GM21447 (cell line): ENCODE measurements at regions not wholly inside any gene's neighbourhood (a gene's known extent, or its start where the extent isn't known, plus 50 kb on each side); places are given as distances from the start of the nearest gene placed in this dataset.

Experiments
- ATAC-seq: cut with Tn5 transposase; IDR thresholded peaks from one replicate; pipeline ENCODE4 v1.9.1; 2021; ENCODE audit not compliant: unreplicated experiment

GRCh38 chr3:178392511-178392926 is 143.7 kb upstream of the KCNMB2 start:
- no peak for ATAC-seq

GRCh38 chr3:178393146-178393545 is 143.1 kb upstream of the KCNMB2 start:
- no peak for ATAC-seq

GRCh38 chr3:178393824-178394223 is 142.4 kb upstream of the KCNMB2 start:
- ATAC-seq = no peak

- no peak for ATAC-seq
These were observed 139.9 kb upstream of the KCNMB2 start for GRCh38 chr3:178396318-178396717.

GRCh38 chr3:178397202-178397601 is 139.0 kb upstream of the KCNMB2 start:
- no peak for ATAC-seq

- no peak for ATAC-seq
These were observed 138.4 kb upstream of the KCNMB2 start for GRCh38 chr3:178397836-178398235.

DNA sequence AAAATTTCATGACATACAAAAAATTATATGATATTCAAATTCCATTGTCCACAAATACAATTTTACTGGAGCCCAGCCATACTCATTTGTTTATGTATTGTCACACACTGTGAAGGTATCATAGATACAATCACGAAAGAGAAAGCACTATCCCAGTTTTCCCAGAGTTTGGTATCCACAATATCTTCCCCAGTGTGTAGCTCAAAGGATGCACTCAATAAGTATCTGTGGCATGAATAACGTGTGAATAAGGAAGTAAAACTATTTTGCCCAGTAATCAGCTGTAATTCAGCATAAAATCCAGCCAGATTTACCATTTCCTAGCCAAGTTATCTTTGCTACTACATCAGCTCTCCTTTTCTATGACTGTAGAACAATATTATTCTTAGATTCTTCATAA is 131.3 kb upstream of the KCNMB2 start:
- ATAC-seq = no peak

- no peak for ATAC-seq
These were observed 130.7 kb upstream of the KCNMB2 start for GRCh38 chr3:178405531-178405930.

DNA sequence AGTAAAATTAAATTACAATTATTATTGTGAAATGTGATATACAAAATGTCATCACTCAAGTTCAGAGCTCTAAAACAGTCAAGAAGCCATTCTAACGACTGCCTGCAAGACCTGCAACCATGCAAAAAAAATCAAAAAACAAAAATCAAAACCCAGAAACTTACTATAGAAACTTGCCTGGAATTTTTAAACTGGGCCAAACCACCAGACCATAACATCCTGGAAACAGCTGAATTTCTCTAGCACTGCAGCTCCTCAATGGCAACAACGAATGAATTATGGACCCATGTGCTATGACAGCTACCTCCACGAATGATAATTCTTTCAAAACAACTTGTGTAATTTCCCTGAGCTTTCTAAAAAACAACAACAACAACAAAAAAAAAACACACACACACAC is 130.0 kb upstream of the KCNMB2 start:
- no peak for ATAC-seq

DNA sequence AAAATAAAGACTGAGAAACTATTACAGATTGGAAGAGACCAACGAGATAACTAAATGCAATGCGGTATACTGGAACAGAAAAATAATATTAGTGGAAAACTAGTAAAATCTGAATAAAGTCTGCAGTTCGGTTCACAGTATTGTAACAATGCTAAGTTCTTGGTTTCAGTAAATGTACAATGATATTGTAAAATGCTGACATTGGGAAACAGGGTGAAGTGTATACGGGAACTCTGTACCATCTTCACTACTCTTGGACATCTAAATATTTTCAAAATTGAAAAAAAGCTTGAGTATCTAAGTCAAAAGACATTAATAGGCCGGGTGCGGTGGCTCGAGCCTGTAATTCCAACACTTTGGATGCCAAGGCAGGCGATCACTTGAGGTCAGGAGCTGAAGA is 120.9 kb upstream of the KCNMB2 start:
- ATAC-seq = no peak

- ATAC-seq = no peak
These were observed 118.5 kb upstream of the KCNMB2 start for GRCh38 chr3:178417736-178418135.

DNA sequence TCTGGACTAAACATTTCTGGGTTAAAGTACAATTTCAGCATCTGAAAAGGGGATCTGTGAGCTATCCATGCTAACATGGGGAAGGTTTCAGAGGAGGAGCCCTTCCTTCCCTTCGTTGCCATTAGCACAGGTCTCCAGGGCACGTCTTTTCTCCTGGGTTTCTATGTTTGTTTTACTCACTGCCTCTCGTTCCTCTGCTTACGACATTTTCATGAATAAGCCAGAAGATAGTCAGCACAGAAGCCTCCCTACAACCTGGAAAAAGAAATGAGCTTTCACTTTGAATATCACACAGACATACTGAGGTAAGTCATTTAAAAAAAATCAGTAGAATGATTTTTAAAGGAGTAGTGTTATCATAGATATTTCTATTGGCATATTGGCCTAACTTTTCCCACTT is 117.2 kb upstream of the KCNMB2 start:
- ATAC-seq = no peak

DNA sequence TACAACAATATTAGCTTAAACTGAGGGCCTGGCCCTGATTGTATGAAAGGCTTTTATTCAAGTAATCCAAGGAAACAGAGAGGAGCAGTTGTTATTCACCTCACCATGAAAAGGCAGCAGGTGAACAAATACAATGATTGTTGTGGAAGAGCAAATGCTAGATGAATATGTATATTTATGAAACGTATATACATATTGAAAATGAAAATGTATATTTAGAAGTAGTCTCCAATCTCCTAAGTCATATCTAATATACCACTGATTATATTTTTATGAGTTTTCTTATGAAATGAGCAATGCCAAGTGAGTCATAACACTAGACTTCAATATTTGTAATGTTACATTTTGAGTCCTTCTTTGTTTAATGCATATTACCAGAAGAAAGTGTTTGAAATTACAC is 116.2 kb upstream of the KCNMB2 start:
- no peak for ATAC-seq

- ATAC-seq = no peak
These were observed 115.2 kb upstream of the KCNMB2 start for GRCh38 chr3:178421069-178421468.

- no peak for ATAC-seq
These were observed 113.8 kb upstream of the KCNMB2 start for GRCh38 chr3:178422406-178422805.

DNA sequence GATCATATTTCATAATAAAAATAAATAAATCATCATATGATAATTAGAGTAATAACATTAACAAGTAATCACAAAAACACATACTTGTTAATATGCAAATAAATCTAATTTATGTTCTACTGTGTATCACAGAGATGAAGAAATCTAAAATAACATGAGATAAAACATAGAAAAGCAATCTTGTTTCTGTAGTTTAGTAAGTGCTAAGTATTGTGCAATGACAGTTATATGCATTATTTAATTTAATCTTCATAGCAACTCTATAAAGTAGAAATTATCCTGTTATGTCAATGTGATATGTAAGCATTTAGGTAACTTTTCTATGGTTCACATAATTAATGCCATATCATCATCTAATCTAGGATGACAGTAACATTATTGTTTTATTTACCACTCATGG is 108.2 kb upstream of the KCNMB2 start:
- ATAC-seq = no peak

DNA sequence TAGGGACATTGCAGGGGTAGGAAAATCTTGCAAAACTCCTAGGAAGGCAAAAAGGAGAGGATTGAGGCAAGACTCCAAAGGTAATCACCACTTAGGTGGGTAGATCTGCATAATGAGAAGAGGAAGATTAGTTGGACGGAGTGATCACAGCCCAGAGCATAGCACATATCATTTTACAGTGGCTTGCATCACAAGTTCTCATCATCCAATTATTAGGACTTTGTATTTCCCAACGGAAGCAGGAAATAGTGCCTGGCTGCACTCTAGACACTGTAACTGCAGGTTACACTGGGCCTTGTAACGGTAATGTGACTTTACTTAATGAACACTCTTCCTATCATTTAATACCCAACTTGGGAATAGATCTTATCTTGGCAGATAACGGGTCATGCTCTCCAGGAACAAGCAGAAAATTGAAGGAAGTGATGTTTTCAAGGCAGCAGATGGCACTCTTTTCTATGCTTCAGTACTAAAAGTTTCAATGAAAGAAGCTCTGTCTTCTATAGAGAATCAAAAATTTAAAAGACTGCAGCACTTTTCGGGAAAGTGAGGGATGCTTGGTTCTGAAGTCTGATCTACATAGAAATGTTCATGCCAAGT is 101.9 kb upstream of the KCNMB2 start:
- no peak for ATAC-seq

- ATAC-seq = no peak
These were observed 100.7 kb upstream of the KCNMB2 start for GRCh38 chr3:178435575-178435974.

DNA sequence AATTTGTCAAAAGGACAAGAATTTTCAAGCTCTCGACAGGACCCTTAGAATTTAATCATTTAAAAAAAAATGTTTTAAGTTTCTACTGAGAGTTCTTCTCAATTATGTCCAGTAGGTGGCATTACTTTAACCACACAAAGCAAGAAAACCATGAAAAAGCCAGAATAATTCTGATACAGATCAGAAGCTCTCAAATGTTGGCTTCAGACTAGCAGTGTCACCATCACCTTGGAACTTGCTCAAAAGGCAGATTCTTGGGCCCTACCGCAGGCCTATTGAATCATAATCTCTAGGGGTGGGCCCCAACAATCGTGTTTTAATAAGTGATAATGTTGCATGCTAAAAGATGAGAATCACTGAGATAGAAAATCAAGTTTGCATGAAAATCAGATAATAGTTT is 99.5 kb upstream of the KCNMB2 start:
- no peak for ATAC-seq

DNA sequence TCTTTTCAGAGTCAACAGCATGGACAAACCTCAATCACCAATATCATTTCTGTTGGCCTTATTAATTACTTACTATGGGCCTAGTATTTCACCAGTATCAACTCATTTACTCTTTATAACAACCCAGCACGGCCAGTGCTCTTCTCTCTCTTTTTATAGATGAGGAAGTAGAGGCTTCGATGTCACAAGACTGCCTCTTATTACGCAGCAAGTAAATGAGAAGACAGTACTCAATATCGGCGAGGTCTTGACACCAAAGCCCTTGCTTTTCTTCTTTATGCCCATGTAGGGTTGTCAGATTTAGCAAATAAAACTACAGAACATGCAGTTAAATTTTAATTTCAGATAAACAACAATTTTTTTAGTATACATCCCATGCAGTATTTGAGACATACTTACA is 99.0 kb upstream of the KCNMB2 start:
- ATAC-seq = no peak

DNA sequence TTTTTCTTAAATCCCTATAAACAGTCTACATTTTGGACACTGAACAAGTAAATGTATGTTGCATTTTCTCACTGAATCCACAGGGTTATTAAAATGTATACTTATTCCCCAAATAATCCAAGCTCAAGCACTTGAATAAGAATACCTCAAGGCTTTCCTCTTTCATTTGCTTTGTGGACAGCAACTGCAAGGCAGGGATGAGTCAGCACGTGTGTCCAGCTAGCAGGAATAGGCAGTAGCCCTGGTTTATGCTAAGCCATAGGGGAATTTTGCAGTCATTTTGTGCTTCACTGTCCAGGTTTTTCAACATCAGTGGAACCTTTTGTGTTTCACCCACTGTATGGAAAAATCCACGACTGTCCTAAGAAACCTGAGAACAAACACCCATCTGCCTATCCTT is 96.7 kb upstream of the KCNMB2 start:
- ATAC-seq = no peak

DNA sequence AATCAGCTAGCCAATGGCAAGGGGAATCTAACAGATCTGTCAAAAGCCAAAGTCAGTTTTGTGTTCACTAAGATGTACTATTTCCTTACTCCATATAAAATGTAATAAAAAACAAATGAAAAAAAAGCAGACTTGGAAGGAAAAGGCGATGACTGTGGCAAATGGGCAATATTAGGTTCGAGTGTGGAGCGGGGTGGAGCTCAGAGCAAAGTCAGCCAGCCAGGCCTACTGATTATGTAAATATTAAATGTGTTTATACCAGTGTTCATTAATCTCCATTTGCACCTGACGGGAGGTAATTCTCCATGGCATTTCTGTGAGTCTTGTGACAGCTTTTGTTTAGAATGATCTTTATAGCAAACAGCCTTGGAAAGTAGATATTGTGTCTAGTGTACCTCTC is 96.2 kb upstream of the KCNMB2 start:
- no peak for ATAC-seq

GRCh38 chr3:178443634-178444033 is 92.6 kb upstream of the KCNMB2 start:
- ATAC-seq = no peak

- ATAC-seq = no peak
These were observed 91.1 kb upstream of the KCNMB2 start for GRCh38 chr3:178445139-178445538.
